Stimulated activated naive CD4-positive, alpha-beta T cell (primary cell): ENCODE measurements at regions not wholly inside any gene's neighbourhood (a gene's known extent, or its start where the extent isn't known, plus 50 kb on each side); places are given as distances from the start of the nearest gene placed in this dataset.

ENCODE experiments used
- DNase-seq, 6 experiments: peaks; one replicate each; lab custom pipeline; 2025; lab: John Stamatoyannopoulos, UW

- peak in 2 of 6 experiments; percentile 1 to 7 for DNase-seq
Measured at GRCh38 chr2:172153156-172153555, 50.5 kb upstream of the DLX2 start.

- DNase-seq, result no peak
Measured at GRCh38 chr2:172153757-172154156, 51.1 kb upstream of the DLX2 start.

- DNase-seq, result no peak
Measured at GRCh38 chr2:172155752-172156151, 53.1 kb upstream of the DLX2 start.

GRCh38 chr2:172160839-172161238, 58.1 kb upstream of the DLX2 start:
- DNase-seq, result no peak

- DNase-seq, result no peak
Measured at GRCh38 chr2:172162225-172162733, 59.6 kb upstream of the DLX2 start.

GRCh38 chr2:172162739-172163336, 60.1 kb upstream of the DLX2 start:
- no peak for DNase-seq

- no peak for DNase-seq
Measured at GRCh38 chr2:172168917-172169346, 66.2 kb upstream of the DLX2 start.

GRCh38 chr2:172169611-172170010, 66.9 kb upstream of the DLX2 start:
- DNase-seq, result no peak

GRCh38 chr2:172172513-172173173, 69.9 kb upstream of the DLX2 start:
- DNase-seq, result peak in 5 of 6 experiments; percentile 43 to 66 (median 51)

- no peak for DNase-seq
Measured at GRCh38 chr2:172173174-172173706, 70.5 kb upstream of the DLX2 start.

GRCh38 chr2:172177581-172177980, 74.9 kb upstream of the DLX2 start:
- DNase-seq, result no peak

- DNase-seq, result no peak
Measured at GRCh38 chr2:172177996-172178395, 75.3 kb upstream of the DLX2 start.

GRCh38 chr2:172179045-172179701, 76.5 kb upstream of the DLX2 start:
- no peak for DNase-seq

- DNase-seq, result no peak
Measured at GRCh38 chr2:172181840-172182239, 79.1 kb upstream of the DLX2 start.

GRCh38 chr2:172182624-172183023, 79.9 kb upstream of the DLX2 start:
- DNase-seq, result no peak

- DNase-seq, result no peak
Measured at GRCh38 chr2:172193331-172194089, 90.8 kb upstream of the DLX2 start.

GRCh38 chr2:172195836-172196376, 93.2 kb upstream of the DLX2 start:
- DNase-seq, result no peak

- peak in 1 of 6 experiments; percentile 7 for DNase-seq
Measured at GRCh38 chr2:172196768-172197431, 94.2 kb upstream of the DLX2 start.

- DNase-seq, result no peak
Measured at GRCh38 chr2:172198361-172198760, 95.7 kb upstream of the DLX2 start.

- no peak for DNase-seq
Measured at GRCh38 chr2:172198908-172199307, 96.2 kb upstream of the DLX2 start.

GRCh38 chr2:172200495-172201085, 97.9 kb upstream of the DLX2 start:
- peak in 2 of 6 experiments; percentile 3 to 6 for DNase-seq
